NCI-H1105 treated with DMSO at 0.1 percent for 48 hours (cell line): ENCODE measurements at regions not wholly inside any gene's neighbourhood (a gene's known extent, or its start where the extent isn't known, plus 50 kb on each side); places are given as distances from the start of the nearest gene placed in this dataset.

ENCODE experiments used
- DNase-seq: peaks from one replicate; lab custom pipeline; 2025; lab: John Stamatoyannopoulos, UW

DNA sequence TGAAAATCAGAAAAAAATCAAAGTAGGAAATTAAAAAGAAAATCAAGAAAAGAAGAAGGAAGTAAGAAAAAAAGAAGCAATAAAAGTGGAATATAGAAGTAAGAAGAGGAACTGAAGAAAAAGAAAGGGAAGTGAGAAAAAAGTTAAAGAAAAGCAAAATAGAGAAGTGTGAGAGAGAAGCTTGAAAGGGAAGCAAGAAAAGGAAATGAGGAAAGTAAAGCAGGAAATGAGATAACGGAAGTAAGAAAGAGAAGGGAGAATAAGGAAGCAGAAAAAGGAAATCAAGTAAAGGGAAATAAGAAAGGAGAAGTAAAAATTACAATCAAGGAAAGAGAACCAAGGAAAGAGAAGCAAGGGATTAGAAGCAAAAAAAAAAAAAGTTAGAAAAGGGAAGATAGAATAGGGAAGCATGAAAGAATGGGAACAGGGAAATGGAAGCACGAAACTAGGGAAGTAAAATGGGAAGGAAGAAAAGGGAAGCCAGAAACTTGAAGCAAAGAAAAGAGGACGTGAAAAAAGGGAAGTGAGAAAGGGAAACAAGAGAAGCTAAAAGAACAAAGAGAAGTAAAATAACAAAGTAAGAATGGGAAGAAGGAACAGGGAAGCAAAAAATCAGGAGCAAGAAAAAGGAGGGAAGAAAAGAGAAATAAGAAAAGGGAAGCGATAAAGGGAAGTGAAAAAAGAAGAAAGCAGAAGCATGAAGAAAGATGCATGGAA is 243.3 kb upstream of the NCKAP5 start:
- no peak for DNase-seq

DNA sequence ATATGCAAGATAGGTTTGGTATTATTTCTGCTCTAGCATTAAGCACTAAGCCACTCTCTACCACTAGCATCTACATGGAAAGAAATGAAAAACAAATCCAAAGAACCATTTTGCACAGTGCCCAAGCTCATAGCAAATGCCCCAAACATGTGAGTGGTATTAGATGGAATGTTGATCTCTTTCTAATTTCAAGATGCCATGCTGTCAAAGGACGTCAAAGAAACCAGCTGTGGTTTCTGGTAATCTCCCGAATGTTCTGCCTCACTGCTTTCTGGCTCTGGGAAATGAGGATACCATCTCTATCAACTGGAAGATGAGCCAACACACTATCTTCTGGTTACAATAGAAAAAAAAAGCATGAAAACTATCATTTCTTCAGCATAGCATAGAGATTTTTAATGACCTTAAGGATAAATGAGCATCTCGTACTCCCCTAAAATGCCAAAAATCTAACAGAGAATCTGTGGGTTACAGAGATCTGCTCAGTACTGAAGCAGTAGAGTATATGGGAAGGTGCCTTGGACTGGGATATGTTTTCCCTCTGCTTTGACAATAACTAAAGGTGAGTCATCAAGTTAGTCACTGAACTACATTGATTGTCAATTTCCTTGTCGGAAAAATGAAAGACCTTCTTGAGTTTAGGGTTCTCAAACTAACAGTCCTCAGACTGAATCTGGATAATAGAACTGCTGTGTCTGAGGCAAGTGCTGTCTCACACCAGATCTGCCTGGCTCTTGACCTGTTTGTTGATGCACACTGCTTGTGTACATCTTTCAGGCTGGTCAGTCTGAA is 244.8 kb upstream of the NCKAP5 start:
- no peak for DNase-seq

GRCh38 chr2:133814890-133815289 is 246.6 kb upstream of the NCKAP5 start:
- no peak for DNase-seq

DNA sequence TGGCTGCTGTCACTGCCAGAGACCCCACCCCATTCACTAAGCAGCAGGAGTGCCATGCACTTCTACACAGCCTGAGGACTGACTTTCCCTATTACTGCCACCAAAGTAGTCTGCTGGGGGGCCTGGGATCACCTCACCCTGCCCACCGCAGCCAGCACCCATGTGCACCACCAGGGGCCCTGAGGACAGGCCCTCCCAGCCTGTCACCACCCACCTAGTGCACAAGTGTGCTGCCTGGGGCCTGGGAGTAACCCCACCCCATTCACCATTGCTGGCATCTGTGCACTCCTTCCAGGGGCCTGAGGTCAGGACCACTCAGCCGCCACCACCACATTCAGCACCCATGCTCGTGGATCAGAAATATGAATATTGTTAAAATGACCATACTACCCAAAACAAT is 247.8 kb upstream of the NCKAP5 start:
- DNase-seq = no peak

GRCh38 chr2:133817680-133818566 is 249.7 kb upstream of the NCKAP5 start:
- DNase-seq = no peak

GRCh38 chr2:133818661-133819060 is 250.4 kb upstream of the NCKAP5 start:
- no peak for DNase-seq

GRCh38 chr2:133819906-133820305 is 251.6 kb upstream of the NCKAP5 start:
- DNase-seq = no peak

DNA sequence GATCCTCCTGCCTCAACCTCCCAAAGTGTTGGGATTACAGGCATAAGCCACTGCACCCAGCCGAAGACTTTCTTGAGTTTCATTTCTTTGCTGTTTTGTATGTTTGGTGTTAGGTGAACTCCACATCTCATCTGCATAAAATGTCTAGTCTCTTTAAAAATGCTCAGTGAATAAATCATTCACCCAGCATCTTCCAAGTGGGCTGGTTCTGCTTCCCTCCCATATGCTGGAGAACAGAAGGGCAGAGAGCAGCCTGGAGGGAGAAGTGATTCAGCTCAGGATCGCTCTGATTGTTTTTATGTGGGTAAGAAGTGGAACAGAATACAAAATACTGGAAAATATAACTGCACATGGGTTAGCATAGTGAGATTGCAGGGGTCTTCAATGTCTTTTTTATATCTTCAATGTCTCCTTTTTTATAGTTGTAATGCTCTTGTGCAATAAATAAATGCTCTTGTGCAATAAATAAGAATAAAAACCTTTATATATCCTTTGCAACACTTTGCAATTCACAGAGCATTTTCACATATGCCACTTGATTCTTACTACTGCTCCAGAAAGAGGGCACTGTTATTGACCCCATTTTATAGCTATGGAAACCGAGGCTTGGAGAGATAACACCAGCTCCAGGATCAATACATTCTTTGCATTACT is 253.0 kb upstream of the NCKAP5 start:
- no peak for DNase-seq

DNA sequence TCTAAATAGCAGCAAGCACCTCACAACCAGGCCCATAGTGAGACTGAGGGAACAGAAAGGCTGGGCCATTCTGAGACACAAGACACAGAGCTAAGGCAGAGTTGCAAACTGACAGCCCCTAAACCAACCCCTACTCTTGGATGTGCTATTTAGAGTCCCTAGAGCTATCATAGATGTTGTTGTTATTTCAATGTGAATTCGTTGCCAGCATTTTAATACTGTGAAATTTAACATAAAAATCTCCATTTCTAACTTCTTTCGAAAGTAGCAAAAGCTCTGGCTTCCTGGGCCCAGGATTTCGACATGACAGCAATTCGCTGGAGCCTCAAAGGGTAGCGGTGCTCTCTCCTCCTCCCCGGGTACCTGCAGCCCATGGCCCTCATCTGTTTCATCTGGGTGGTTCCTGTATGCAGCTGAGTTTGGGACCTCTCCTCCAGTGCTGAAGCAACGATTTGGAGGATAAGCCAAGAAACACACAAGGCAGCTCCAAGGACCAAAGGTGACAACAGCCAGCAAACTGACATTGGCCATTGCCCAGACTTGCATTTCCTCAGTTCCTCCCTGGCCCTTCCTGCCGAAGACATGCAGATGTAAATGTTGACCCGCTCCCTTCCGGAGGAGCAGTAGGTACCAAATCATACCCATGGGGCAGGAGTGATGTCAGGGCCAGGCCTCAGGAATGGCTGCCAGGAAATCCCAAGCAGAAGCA is 254.4 kb upstream of the NCKAP5 start:
- DNase-seq = no peak

DNA sequence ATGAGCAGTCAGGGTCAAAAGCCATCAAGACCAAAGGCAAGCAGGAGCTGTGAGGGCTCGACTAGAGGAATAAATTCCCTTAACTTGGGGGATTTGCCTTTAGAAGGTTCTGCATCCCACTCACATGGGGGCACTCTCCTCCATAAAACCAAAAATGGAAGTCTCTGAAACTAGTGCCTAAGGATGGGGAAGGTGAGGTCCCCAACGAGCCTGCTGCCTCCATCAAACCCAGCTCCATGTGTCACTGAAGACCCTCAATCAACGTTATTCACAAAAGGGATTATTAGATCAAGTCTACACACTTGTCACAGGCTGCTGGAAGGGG is 254.9 kb upstream of the NCKAP5 start:
- DNase-seq = no peak

DNA sequence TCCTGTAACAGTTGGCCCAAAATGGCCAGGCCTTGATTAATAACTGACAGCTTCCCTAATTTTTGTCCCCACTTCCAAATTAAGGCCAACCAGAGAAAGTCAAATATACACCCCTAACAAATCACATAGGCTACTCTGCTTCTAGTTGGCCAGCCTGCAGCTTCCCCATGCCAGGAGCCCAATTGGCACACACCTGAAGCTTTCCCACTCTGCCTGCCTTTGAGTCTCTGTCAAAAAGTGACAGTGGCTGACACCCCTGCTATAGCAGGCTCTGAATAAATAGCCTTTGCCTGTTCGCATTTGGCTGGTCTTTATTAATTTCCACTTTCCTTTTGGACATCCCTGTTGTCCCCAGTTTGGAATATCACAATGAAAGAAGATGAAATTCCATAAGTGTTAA is 256.6 kb upstream of the NCKAP5 start:
- DNase-seq = no peak

DNA sequence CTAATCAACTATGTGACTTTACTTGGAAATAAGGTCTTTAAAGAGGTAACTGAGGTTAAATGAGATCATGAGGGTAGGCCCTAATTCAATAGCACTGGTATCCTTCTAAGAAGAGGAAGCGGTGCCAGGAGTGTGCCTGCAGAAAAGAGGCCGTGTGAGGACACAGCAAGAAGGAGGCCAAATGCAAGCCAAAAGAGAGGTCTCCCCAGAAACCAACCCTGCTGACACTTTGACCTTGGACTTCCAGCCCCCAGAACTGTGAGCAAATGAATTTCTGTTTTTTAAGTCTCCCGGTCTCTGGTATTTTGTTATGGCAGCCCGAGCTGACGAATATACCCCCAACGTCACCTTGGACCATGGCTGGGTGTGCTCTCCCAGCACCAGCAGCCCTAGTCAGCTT is 257.5 kb upstream of the NCKAP5 start:
- no peak for DNase-seq

DNA sequence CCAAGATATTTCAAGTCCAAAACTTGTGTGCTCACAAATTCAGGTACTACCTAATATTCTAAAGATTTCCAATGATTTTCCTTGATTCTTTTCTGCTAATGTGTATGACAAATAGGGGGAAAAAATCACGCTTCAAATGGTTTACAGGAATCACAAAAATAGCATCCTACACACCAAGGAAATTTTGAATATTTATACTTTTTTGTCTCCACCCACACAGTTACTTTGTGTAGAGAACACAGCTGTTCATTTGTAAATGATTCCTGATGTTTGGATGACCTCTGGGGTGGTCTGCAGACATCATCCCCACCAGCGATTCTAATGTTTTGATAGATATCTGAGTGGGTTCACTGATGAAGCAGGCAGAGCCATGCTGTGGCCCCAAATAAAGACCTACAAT is 260.6 kb upstream of the NCKAP5 start:
- no peak for DNase-seq

- no peak for DNase-seq
These were observed 261.3 kb upstream of the NCKAP5 start for GRCh38 chr2:133829450-133830020.

GRCh38 chr2:133833746-133834145 is 265.5 kb upstream of the NCKAP5 start:
- DNase-seq = no peak

- DNase-seq = no peak
These were observed 267.8 kb upstream of the NCKAP5 start for GRCh38 chr2:133835821-133836619.

DNA sequence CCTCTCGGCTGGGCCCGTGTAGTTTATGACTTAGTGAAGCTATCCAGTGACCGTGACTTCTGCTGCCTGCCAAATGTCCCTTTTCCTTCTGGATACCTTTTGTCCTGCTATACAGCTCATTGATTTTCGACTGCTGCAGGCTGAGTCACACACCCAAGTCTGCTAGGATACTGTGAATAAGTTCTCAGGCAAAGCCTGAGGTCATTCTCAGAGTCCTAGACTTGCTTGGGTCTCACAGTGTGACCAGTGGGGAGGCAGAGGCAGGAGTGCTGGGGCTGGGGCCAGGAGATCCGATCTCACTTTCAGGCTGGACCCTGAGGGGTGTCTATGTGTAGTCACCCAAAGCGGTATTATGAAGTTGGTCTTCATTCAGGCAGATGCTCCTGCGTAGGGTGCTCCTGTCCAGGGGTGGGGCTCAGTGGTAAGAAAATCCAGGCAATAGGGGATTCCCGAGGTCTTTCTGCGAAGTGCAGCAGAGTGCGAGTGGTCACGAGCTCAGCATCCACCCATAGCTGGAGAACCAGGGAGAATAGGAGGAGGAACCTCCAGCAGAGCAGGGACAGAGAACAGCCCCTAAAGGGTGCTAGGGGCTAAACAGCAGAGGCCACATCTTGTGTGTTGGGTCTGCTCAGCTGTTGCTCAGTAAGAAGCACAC is 268.6 kb upstream of the NCKAP5 start:
- DNase-seq = no peak

- DNase-seq = no peak
These were observed 269.3 kb upstream of the NCKAP5 start for GRCh38 chr2:133837441-133838094.

DNA sequence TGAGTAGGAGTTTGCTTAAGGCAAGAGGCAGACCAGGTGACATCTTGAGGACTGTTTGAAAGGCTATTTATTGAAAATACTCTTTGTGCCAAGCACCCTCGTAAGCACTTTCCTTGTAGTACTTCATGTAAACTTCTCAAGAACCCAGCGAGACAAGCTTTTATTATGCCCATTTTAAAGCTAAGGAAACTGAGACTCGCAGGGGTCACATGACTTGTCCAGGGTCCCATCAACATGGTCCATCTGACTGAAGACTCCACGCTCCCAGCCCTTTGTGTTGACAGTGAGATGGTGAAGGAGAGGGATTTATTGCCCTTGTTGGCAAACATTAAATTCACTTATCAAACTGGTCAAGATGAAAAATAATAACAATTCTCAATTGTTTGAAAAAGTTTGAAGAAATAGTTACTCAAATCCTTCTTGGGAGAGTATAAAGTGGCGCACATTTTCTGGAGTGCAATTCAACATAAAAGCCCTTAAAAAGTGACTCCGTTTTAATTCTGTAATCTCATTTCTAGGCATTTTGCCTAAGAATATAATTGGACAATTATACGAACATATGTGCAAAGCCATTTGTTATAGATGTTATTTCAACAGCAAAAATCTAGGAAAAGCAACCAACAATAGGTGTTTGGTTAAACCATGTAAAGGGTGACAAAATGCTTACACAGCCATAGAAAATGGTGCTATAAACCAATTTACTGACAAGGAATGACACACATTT is 270.5 kb upstream of the NCKAP5 start:
- DNase-seq = peak; percentile 16
